Midbrain (tissue), 1 donor: ENCODE measurements at regions not wholly inside any gene's neighbourhood (a gene's known extent, or its start where the extent isn't known, plus 50 kb on each side); places are given as distances from the start of the nearest gene placed in this dataset.
A peak's percentile ranks its signal among the peaks of the same experiment; 100 is the strongest.

ENCODE experiments used
- DNase-seq: peaks from one replicate; lab custom pipeline; 2025; lab: John Stamatoyannopoulos, UW

DNA sequence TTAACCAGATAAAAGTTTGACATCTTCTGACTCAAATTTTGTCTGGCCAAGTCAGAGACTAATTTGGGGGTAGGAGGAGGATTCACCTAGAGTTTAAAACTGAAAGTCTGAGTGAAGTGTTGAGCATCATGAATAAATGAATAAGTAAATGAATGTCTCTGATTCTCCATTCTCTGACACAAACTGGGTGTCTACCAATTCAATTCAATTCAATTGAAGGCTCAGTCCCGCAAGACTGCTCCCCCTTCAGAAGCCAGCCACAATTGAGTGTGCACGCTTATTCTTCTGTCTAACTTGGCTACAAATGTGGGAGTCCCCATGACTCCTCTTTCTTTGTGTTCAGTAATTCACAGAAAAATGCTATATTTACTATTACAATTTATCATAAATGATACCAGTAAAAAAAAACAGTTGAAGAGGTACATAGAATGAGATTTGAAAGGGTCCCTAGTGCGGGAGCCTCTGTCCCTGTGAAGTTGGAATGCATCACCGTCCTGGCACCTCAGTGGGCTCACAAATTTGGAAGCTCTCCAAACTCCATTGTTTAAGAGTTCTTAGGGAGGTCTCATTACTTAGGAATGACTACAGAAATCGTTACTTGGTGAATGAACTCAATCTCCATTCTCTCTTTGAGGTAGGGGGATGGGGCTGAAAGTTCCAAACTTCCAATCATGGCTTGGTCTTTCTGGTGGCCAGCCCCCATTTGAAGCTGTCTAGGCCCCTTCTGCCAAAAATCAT lies 243.7 kb upstream of the PHYHIPL start:
- no peak for DNase-seq

- no peak for DNase-seq
Observed at GRCh38 chr10:58936364-58936763, 240.1 kb upstream of the PHYHIPL start.

DNA sequence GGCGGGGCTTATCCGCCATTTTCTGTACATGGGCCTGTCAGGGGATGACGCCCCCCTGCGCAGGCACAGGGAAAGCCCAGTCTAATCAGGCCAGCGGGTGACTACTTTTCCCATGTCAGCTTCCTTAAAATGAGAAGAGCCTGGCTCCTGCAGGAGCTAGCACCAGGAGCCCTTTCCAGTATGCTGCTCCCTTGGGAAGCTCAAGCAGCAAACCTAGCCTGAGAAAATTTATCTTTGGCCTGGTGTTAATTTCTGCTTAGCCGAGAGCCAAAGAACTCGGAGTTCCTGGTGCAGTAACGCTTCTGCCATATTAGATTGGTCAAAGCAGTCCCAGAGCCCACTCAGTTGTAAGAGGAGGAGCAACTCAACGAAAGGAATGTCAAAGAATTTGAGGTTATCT lies 239.0 kb upstream of the PHYHIPL start:
- DNase-seq: no peak

- DNase-seq: no peak
Observed at GRCh38 chr10:58942724-58943123, 233.7 kb upstream of the PHYHIPL start.

DNA sequence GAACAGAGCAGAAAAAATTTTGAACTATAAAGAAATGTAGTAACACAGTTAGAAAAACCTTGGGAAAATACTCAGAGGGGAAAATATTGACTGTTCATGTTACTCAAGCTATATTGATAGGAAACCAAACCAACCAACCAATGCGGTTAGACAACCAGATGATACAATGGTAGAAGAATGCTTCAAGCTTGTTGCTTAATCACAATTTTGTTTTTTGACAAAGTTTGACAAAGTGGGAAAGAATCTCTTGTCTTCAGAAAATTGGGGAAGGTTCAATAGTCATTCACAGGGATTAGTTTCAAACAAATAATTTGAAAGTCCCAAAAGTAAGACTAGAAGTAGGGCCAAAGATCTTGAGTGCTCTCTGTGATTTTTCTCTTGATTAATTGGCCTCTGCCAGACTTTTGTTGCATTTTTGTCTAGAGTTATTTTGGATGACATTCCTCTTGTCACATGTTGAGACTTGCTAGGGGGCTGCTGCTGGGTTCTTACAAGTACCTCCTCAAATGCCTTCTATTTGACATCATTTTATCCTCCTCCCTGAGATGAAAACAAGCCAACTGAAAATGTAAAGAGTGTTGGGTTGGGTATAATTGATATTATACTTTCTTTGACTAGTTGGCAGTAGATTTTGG lies 233.1 kb upstream of the PHYHIPL start:
- DNase-seq: no peak

- no peak for DNase-seq
Observed at GRCh38 chr10:58943960-58944359, 232.5 kb upstream of the PHYHIPL start.

DNA sequence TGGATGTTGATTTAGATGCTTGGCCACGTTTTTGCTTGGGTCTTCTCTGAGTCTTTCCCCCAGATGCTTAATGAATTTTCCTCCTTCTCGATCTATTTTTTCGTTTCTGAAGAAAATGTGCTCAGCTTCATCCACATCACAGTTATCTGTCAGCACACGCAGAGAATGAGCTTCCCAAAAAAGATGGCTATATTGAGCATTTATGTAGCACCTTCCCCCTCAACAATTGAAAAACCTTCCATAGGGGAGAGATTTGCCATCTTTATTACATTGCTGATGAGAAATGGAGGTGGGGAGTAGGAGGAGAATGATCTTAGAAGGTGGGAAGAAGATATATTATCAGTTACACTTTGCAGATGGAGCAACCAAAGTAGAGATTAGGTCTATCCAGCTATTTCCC lies 228.1 kb upstream of the PHYHIPL start:
- no peak for DNase-seq

DNA sequence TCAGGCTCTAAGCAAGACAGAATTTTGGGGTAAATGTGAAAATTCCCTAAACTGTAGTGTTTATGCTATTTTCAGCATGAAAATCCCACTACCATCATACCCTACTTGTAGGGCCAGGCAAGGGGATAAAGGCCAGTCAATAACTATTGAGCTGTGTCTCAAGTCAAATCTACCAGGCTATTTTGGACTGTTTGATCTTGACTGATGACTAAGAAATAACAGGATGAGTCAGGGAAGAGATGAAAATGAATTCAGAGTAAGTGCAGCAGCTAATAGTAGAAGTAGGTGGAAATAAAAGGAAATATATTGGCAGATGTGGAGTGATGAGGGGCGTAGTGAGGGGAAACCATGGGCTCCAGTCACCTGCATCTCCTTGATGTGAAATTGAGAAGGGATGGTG lies 225.8 kb upstream of the PHYHIPL start:
- no peak for DNase-seq

GRCh38 chr10:58951087-58951486 lies 225.4 kb upstream of the PHYHIPL start:
- no peak for DNase-seq

DNA sequence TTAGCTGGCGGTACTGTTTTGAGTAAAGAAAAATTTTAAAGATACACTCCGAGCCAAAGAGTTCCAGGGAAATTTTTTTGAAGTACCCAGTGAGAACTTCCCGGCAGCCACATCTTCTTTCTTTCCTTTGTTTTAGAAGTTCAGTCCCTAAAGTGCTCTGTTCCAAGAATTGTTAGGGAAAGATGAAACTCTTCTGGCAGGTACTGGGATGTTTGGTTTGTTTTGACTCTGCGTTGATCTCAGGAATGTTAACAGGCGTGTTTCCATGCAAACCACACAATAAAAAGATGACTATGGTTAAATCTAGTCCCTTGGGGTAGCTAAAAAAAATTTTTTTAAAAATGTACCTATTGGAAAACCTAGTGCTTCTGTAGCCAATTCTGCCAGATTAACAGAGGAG lies 224.7 kb upstream of the PHYHIPL start:
- no peak for DNase-seq

- no peak for DNase-seq
Observed at GRCh38 chr10:58952162-58952601, 224.3 kb upstream of the PHYHIPL start.

GRCh38 chr10:58952747-58953466 lies 223.5 kb upstream of the PHYHIPL start:
- DNase-seq: peak; percentile 71

DNA sequence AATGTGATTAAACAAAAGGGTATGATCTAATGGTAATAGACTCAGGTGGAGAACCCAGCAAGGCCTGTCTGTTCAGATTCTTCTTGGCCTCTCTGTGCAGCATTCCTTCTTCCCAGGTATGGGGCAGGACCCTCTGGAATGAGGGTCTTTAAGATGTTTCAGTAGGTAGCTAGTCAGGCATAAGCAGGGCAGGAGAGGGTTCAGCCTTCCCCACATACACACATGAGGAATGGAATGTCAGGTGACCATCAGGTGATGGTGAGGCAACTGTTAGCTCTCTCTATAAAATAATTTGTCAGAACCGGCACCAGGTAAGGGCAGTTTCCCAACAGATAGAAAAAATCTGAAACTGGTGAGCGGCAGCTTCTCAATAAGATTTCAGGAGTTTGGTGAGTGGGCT lies 222.3 kb upstream of the PHYHIPL start:
- DNase-seq: no peak

DNA sequence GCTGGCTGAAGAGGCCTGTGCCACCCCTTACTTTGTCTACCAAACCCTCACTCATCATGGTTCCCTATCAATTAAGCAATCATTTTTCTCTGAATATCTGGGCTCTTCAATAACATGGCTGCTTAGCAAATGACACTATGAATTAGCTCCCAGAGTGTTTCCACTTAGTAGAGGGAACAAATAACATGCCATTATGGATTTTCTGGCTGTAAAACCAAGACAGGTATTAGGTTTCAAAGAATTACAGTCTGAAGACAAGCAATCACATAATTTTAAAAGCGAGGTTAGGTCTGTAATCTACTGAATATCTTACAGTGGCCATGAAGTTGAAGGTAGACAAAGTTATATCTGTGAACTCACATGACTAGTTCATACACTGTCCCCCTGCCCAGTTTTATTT lies 220.8 kb upstream of the PHYHIPL start:
- no peak for DNase-seq

GRCh38 chr10:58956926-58957325 lies 219.5 kb upstream of the PHYHIPL start:
- no peak for DNase-seq

DNA sequence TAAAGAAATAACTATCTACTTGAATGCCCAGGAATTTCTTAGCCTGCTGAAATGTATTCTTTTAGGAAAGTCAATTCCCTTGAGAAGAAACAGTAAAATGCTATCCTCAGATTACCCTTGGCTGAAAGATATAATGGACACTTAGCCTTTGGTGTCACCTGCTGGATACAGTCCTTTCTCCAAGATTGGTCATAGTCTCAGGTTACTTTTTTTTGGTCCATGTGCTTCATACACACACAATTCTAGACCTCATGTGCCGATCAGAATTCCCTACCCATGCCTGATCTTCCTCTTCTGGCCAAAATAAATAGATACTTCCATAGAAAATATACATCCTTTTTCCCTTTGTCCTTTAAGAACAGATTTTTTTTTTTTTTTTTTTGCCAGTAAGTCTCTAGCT lies 218.9 kb upstream of the PHYHIPL start:
- no peak for DNase-seq

GRCh38 chr10:58963101-58963534 lies 213.3 kb upstream of the PHYHIPL start:
- DNase-seq: peak; percentile 75

DNA sequence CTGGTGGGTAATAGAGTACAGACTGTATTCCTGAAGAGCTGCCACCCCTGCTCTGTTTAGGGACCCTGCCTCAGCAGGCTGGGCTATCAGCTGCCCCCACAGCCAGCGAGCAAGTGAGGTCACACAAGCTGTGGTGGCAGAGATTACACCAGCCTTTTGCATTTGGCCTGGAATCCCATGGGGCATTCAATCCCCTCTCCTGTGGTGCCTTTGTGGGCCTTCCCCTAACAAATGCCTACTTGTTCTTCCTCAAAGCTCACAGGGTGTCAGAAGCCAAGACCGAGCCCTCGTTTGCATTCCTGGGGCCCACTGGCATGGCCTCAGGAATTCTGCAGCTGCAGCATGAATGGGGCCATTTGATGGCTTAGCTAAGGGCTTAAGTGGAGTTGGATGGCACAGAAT lies 212.7 kb upstream of the PHYHIPL start:
- peak; percentile 97 for DNase-seq

GRCh38 chr10:58965855-58966254 lies 210.6 kb upstream of the PHYHIPL start:
- no peak for DNase-seq

DNA sequence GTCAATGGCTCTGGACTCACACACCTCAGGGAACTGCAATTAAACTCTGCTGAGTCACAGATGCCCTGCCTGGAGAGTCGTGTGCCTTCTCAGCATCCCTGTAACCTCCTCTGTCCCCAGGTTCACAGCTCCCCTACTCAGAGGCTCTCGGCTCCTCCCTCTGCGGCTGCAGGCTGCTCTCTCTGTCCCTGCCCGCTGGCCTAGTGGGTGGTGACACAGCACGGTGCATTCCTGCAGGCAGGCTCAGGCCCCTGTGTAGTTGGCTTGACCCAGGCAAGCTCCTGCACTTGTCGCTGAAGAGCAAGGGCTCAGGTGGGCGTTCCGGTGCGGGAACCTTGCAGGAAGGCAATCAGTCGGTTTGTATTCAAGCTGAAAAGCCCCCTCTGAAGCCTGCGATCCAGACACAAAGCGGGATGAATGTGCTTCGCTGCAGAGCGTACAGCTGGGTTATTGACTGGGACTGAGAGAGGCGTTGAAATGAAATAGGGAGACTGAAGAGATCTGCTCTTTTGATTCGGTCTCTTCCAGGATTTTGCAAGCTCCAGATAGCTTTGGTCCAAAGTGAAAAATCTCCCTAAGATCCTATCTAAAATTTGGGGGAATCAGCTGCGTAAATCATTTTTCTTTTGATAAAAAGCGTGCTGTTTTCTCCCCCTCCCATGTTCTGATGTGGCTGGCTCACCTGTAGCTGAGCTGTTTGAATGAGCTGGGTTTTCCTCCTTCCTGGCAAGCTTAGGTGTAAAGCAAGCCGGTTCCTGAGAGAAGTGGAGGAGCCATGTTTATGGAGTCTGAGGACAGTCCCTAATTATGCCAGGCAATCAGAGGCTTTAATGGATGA lies 208.7 kb upstream of the PHYHIPL start:
- peak; percentile 78 for DNase-seq

GRCh38 chr10:58968389-58968755 lies 208.1 kb upstream of the PHYHIPL start:
- DNase-seq: no peak

GRCh38 chr10:58969576-58969975 lies 206.9 kb upstream of the PHYHIPL start:
- no peak for DNase-seq
